WTC11 (cell line): ENCODE measurements at regions not wholly inside any gene's neighbourhood (a gene's known extent, or its start where the extent isn't known, plus 50 kb on each side); places are given as distances from the start of the nearest gene placed in this dataset.

Experiments
- CBFB ChIP-seq: sonication (generic); formaldehyde crosslinking; IDR thresholded peaks from 2 replicates; pipeline ENCODE4 v1.8.1; 2022; ENCODE audit warnings: mild to moderate bottlenecking, low read depth, missing genetic modification reagents
- CREB1 ChIP-seq: sonication (generic); formaldehyde crosslinking; IDR thresholded peaks from 2 replicates; pipeline ENCODE4 v1.8.0; 2023; ENCODE audit warnings: mild to moderate bottlenecking, missing genetic modification reagents
- CTCF ChIP-seq: fragments of 200-600 bp; IDR thresholded peaks from 2 replicates; pipeline ENCODE4 v1.8.0; 2022; ENCODE audit warnings: antibody characterized with exemption
- E2F1 ChIP-seq: sonication (generic); formaldehyde crosslinking; IDR thresholded peaks from 2 replicates; pipeline ENCODE4 v1.8.0; 2022; ENCODE audit warnings: mild to moderate bottlenecking, missing genetic modification reagents
- ELF4 ChIP-seq: sonication (generic); formaldehyde crosslinking; IDR thresholded peaks from 2 replicates; pipeline ENCODE4 v1.8.1; 2022; ENCODE audit warnings: low read depth, mild to moderate bottlenecking, moderate library complexity, missing genetic modification reagents
- MAX ChIP-seq: sonication (generic); formaldehyde crosslinking; IDR thresholded peaks from 2 replicates; pipeline ENCODE4 v1.8.0; 2022; ENCODE audit warnings: mild to moderate bottlenecking, missing genetic modification reagents
- MYBL2 ChIP-seq: sonication (generic); formaldehyde crosslinking; IDR thresholded peaks from 2 replicates; pipeline ENCODE4 v1.8.1; 2023; ENCODE audit warnings: mild to moderate bottlenecking, moderate library complexity, missing genetic modification reagents
- NFE2L1 ChIP-seq: sonication (generic); formaldehyde crosslinking; IDR thresholded peaks from 2 replicates; pipeline ENCODE4 v1.8.1; 2023; ENCODE audit warnings: missing genetic modification reagents
- NR3C1 ChIP-seq: sonication (generic); formaldehyde crosslinking; conservative IDR thresholded peaks from 2 replicates; pipeline ENCODE4 v1.8.1; 2023; ENCODE audit warnings: low read depth, mild to moderate bottlenecking, missing genetic modification reagents
- RORB ChIP-seq: fragments of 250-450 bp; sonication (Bioruptor Pico); IDR thresholded peaks from 2 replicates; pipeline ENCODE4 v1.9.0; 2021; ENCODE audit warnings: mild to moderate bottlenecking
- STAT6 ChIP-seq: sonication (generic); formaldehyde crosslinking; conservative IDR thresholded peaks from 2 replicates; pipeline ENCODE4 v1.8.1; 2023; ENCODE audit warnings: mild to moderate bottlenecking, low read depth, missing genetic modification reagents, moderate library complexity
- USF2 ChIP-seq: sonication (generic); formaldehyde crosslinking; IDR thresholded peaks from 2 replicates; pipeline ENCODE4 v1.8.1; 2023; ENCODE audit warnings: mild to moderate bottlenecking, missing genetic modification reagents, moderate library complexity
- ZMAT4 ChIP-seq: fragments of 250-450 bp; sonication (Bioruptor Pico); IDR thresholded peaks from 2 replicates; pipeline ENCODE4 v1.9.0; 2021; ENCODE audit warnings: mild to moderate bottlenecking

GRCh38 chr2:145832681-145833080 lies 1312.8 kb upstream of the ZEB2 start:
- TF ChIP-seq ELF4 (CRISPR knock-in tag) (no peak), NFE2L1 (CRISPR knock-in tag) (no peak), CREB1 (CRISPR knock-in tag) (no peak), CBFB (CRISPR knock-in tag) (no peak), USF2 (CRISPR knock-in tag) (no peak), CTCF (no peak), RORB (CRISPR knock-in tag) (no peak), STAT6 (no peak), E2F1 (no peak), NR3C1 (CRISPR knock-in tag) (no peak), MYBL2 (CRISPR knock-in tag) (no peak), MAX (CRISPR knock-in tag) (no peak), ZMAT4 (CRISPR knock-in tag) (no peak)
